Activated CD8-positive, alpha-beta memory T cell treated with anti-CD3 and anti-CD28 coated beads, Interleukin-2, amount 50 U/mL, for 4 hours (primary cell): ENCODE measurements at regions not wholly inside any gene's neighbourhood (a gene's known extent, or its start where the extent isn't known, plus 50 kb on each side); places are given as distances from the start of the nearest gene placed in this dataset.

Experiments used
- DNase-seq: peaks from one replicate; pipeline ENCODE4 v3.0.0-alpha.2; 2020

DNA sequence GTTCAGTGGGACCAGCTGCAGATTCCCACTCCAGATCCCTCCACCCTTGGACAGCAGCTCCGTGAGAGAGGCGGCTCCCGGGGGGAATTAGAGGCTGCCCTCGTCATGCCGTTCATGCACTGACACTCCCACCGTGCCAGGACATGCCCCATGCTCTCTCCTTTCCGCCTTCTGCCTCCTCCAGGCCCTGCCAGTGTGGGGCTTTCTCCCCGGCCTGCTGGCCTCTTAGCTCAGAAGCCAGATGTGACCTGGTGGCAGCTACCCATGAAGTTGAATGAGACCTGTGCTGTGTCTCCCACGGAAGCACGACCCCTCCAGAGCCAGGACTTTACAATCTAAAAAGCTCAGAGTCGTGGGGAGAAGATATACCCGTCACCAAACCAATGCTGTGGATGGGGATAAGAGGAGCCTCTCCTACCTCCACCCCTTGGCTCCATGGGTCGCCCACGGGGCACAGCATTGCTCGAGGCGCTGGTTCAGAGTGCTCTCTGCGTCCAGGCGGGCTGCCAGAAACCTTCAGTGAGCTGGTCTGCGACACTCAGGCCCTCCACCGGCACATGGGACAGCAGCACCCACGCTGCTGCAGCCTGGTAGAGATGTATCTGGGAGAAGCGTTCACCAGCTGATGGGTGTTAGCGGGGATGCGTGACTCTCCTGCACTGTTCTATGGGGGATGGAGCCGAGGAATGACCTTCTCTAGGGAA lies 111.0 kb upstream of the GPC1 start:
- no peak for DNase-seq

DNA sequence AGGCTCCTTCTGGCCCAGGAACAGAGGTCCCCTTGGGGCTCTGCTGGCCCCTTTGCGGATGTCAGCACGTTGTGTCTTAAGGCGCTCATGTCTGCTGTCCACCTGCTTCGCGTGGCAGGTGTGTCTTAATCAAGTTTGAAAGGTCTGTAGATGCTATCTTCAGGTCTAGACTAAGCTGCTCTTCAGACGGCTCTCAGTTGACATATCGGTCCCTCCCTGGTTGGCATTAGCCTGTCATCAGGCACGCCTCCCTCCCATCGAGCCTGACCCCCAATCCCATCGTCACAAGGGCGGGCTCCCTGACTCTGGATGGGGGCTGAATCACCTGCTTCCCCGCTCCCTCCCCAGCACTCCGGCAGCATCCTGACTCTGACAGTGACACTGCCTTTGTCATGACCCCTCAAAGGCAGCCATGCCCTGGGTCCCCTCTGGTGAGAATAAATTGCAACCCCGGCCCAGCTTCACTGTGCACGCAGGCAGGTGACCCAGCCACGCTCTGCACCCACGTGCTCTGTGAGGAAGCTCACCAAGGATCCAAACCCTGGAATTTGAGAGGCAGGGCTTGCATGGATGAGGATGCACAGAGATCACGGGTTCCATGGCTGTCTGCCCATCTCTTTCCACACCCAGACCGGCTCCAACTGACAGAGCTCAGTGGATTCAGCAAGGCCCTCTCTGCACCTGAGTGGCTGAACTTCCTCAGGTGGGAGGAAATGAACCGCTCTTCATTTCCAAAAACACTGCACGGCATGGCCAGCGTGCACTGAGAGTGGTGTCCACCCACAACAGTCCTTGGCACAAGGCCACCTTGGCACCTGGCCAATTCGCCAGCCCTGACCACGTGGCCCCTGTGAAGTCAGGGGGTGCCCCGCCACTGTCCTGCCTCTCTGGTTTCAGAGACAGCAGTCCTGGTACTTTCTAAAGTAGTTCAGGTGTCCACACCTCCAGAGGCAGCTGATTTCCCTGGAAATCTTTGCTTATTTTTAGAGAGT lies 110.2 kb upstream of the GPC1 start:
- DNase-seq = no peak

DNA sequence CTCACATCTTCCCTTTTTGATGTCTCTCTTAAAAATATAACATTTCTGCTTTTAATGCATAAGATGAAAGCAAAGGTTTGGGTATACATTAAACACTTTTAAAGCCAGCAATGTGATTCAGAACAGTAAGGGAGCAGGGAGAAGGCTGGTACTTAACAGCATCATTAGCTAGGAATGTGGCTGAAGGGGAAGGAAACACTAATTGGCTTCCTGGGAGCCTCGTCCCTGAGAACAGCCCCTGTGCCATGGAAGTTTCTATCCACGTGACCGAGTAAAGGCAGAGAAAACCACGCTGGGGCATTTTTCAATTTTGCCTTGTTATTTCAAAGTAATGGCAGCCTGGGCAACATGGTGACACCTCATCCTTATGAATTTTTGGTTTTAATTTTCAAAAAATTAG lies 109.2 kb upstream of the GPC1 start:
- DNase-seq = no peak

DNA sequence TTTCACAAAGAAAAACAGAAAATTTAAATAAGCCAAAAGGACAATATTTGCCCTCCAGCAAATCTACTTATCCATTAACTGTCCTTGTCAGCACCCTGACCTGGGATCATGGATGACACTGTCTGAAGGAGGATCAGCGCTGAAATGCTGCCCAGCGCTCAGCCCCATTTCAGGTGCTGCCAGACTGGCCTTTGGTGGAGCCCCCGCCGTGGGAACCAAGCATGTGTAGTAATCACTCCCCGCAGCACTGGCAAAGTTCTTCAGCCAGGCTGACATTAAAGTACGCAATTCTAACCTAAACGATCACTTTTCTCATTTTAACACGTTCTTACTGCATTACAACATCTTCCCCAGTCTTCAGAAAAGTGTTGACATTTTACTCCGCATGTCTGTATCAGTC lies 108.6 kb upstream of the GPC1 start:
- no peak for DNase-seq

DNA sequence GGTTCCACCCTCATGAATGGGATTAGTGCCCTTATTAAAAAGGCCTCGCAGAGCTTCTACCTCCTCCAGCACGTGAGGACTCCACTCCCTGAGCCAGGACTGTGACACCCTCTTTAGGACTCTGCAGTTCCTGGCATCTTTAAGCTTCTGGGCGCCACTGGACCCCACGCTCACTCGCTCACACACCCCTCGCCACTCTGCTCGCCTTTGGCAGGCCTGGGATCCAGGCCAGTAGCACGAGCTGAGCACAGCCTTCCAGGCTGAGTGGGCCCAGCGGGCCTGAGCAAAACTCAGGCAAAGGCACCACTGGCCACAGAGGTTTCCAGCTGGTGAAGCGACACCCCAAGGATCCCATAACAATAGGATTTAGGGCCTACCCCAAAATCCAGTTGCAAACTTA lies 107.9 kb upstream of the GPC1 start:
- DNase-seq = no peak

DNA sequence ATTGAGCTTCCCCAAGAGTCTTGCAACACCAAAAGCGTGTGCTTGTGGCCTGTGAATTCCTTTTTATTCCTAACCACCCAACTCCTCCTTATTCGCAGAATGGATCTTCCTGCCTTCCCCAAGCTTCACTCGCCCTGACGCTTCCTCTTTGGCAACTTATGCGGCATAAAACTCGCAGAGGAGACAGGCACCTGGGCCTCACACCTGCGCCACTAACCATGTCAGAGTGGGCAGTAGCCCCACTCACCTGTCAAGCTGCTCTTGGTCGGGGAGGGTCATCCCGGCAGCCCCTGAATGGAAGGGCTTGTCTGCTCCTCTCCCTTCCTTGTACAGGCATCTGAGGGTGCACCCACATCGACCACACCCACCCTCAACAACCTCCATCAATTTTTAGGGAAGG lies 106.9 kb upstream of the GPC1 start:
- no peak for DNase-seq

DNA sequence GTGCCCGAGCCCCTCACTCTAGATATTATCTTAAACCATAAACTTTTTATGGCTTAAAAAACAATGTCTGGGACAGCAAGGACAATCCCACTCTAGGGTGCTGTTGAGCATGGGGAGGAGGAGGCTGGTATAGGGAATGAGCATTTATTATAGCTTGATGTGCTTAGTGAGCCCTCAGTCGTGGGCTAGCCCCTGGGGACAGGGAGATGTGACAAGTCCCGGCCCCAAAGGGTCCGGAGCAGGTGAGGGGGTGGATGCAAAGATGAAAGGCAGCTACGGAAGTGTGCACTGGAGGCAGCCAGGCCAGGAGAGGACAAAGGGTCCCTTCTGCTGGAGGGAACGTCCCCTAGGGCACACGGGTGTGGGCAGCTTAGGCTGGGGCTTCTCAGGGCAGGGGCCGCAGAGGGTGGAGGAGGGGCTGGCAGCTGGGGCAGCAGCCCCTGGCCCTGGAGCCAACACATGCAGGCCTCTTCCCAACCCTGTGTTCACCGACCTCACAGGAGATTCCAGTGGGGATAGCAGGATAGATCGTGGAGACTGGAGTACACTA lies 106.3 kb upstream of the GPC1 start:
- DNase-seq = no peak

DNA sequence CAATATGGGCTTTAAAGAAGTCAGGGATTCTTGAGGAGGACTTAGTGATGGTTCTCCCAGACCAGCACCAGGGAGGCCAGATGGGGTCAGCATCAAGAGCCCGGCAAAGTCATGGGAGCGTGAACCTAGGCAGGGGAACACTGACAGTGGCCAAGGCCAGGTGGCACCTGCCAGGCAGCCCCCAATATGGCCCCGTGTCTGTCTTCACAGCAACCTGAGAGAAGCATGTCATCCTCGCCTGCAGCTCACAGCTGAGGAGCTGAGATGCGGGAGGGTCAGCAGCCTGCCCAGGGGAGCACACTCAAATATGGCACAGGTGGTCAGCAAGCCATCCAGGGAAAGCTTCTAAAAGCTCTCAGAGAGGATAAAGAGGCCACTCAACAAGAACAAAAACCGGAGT lies 105.7 kb upstream of the GPC1 start:
- no peak for DNase-seq

DNA sequence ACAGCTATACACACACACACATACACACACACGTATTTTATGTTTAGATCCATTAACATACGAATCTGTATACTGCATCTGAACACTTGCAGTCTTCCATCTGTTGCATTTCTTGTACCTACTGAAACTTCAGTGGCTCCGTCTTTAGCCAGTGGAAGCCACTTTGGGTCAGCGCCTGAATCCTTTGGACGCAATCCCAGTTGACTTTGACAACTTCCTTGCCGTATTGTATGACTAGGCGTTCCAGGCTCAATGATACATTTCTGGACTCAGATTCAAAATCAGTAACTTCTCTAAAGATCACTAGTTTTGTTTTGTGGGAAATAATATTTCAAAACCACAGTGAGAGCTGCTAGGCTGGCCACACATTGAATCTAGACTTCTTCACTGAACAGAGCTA lies 101.5 kb upstream of the GPC1 start:
- no peak for DNase-seq

DNA sequence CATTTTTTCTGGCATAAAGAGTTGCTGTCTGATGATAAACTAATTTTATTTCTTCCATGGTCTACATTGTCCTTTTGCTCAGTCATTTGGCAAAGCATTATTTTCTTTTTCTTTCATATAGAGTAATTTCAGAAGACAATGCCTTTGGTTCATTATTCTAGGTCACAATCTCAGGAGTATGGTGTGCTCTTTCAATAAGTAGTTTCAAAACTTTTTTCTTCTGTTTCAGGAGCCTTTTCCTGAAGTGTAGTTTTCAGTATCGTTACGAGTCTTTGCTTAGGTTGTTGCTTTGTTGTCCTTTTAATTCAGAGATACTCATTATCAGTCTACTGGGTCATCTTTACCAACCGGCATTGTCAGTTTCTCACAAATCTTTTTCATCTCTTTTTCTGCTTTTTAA lies 100.4 kb upstream of the GPC1 start:
- DNase-seq = no peak

DNA sequence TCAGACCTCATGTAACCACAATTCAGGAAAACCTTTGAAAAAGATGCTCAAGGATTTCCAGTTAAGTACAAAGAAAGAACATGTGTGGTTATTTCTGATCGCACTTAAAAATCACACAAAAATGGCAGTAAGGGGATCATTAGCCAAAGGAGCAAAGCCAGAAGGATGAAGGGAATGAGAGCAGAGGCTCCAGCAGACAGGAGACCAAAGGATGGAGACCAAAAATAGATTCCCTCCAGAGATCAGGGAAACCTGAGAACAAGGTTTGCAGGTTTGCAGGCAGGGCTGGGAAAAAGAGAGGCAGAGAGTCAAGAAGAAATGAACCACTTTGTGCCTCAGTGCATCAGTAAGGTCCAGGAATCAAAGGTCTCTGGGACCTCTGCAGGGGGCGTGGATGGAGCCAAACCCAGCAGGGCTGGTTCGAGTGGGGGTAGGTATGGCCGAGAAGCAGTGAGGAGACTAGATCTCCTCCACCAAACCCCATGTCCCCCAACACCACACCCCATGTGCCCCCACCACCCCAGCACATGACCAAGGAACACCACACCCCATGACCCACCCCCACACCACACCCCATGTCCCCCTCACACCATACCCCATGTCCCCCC lies 98.5 kb upstream of the GPC1 start:
- no peak for DNase-seq

DNA sequence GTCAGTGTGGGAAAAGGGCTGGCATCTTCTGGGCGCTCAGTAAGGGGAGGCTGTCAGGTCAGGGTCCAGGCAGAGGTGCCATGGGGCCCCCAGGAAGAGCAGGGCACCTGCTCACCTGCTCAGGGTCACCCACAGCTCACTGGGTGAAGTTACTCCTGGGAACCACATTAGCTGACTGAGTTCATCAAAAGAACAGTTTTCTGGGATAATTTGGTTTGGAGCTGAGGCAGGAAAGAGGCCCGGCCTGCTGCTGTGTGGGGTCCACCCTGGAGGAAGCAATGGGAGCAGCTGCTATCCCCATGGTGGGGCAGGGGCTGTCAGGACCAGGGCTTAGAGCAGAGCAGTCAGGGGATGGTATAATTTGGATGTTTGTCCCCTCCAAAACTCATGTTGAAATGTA lies 97.2 kb upstream of the GPC1 start:
- no peak for DNase-seq

DNA sequence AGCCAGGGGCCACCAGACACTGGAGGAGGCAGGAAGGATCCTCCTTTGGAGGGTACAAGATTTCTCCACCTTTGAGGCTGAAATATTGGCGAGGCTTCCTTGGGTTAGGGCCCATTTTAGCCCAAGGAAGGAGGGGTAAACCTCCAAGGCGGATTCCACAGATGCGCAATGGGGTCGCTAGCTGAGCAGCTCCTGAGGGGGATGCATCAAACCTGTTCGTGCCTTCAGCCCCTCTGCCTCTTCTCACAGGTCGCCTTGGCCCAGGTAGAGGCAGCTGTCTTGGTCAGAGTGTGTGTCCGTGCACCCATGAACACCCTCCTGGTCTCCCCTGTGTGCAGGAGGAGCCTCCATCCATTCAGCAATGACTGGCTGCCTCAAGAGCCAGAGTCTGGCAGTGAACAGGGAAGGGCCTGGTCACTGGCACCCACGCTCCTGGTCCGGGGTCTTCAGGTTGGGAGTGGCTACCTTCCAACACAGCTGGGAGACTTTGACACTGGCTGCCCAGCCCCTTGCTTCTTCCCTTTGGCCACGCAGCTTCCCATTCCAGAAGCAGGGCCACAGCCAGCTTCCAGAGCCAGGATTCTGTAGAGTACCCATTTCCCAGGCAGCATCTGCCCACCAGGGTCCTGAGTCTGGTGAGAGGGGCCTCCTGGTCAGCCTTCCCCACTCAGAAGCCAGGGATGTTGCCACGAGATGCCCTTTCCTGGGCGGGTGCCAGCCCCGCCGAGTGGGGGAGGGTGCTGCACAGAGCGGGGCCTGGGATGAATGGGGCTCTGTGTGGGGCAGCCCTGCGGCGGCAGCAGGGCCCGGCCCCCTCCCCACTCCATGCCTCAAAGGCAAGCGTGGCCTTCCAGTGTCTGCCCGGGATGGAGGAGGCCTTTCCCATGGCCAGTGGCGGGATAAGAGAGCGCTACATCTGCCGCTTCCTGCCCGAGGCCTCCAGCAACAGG lies 95.8 kb upstream of the GPC1 start:
- no peak for DNase-seq

DNA sequence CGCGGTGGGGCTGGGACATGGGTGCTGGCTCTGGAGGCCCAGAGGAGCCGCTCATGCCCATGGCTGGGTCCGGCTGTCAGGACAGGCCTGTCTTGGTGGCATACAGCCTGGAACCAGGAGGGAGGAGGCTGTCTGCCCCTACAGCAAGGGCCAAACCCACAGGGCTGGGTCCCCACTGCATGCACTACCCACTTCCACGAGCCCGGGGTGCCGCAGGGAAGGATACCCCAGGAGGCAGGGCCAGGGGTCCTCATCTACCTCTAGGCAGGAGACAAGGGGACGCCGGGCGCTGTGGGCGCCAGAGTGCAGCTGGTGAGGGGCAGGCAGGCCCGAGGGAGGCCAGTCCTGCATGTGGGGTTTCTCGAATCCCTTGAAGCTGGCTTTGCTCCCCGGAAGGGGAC lies 95.1 kb upstream of the GPC1 start:
- no peak for DNase-seq

DNA sequence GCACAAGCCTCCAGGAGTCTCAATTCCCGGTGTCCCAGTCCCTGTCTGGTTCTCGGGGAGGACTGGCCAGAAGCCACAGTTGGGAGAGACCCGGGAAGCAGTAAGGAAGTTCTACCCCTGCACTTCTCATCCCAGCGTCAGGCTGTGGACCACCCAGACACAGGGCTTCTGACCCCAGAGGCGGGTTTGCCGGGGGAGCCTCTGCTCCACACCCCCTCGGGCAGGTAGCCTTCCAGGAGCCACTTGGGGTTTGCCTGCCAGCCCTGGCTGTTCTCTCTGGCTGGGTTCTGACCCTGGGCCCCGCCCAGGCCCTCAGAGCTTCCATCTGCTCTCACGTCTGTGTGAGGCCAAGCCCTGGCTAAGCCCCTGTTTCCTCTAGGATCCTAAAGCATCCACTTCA lies 94.4 kb upstream of the GPC1 start:
- no peak for DNase-seq

DNA sequence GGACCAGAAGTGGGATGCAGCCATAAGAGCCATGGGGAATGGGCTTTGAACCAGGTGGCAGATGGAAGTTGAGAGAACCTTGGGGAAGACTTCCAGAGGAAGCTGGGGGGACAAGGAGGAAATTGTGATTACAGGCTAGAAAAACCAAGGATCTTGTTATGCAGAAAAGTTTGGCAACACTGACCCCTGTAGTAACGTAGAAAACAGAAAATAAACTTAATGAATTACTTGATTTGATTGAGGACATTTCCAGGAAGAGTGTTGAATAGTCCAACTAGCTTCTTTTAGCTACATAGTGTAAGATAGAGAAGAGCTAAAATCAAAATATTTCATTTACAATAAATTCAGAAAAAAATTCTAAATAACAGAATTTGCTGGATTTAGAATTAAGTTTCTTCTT lies 91.9 kb upstream of the GPC1 start:
- no peak for DNase-seq

DNA sequence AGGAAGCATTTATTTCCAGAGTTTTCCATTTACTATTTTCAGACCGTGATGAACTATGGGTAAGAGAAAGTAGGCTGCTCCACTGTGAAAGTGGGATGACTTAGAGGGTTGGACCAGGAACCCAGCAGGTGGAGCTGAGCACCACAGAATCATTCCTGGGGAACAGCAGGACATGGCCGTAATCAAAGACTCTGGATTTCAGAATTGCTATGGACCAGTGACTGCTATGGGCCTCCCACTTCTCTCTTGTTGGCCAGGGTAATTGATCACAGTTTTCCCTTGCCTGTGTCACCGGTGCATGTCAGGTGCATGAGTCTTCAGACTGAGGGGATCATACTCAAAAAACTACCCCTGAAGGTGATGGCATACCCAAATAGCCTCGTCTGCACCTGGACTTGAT lies 90.6 kb upstream of the GPC1 start:
- no peak for DNase-seq

DNA sequence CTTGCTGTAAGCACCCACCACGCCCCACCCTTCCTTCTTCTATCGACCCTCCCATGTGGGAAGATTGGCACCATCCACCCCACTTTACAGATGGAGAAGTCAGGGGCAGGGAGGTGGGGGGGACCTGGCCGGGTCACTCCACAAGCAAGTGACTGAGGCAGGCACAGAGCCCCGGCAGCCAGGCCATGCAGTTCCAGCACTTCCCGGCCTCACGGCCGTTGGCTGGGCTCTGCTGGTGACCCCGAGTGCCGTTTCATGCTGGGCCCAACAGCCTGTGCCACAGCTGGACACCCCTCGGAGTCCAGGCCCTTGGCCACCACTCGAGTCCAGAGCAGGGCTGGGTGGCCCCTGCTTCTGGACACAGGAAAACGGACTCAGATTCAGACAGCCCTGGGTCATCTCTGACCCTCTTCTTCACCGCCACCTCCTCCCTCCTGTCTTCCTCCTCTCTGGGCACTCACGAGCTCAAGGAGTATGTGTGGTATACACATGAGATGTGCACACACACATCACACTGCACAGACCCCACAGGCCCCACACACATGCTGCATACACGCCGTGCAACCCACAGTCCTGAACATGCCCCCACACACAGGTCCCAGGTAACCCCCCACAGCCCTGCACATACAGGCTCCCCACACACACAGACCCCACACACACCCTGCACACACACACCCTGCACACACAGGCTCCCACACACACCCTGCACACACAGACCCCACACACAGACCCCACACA lies 89.3 kb upstream of the GPC1 start:
- DNase-seq = no peak

DNA sequence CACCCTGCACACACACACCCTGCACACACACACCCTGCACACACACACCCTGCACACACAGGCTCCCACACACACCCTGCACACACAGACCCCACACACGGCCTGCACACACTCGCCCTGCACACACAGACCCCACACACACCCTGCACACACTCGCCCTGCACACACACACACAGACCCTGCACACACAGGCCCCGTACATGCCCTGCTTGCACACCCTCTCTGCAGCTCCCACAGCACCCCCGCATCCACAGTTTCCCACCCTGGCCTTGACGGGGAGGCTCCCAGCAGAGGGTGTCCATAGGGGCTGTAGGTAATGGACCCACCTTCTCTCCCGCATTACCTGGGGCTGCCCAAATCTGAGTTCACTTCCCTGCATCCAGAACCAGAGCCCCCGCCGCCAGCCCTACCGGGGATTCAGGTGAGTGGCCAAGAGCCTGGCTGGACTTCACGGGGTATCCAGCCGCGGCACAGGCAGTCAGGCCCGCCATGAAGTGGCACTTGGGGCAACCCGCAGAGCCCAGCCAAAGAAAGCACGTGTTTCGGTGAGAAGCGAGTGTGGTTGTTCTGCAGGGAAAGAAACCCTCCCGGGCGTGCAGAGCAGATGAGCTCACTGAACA lies 88.6 kb upstream of the GPC1 start:
- DNase-seq = no peak

DNA sequence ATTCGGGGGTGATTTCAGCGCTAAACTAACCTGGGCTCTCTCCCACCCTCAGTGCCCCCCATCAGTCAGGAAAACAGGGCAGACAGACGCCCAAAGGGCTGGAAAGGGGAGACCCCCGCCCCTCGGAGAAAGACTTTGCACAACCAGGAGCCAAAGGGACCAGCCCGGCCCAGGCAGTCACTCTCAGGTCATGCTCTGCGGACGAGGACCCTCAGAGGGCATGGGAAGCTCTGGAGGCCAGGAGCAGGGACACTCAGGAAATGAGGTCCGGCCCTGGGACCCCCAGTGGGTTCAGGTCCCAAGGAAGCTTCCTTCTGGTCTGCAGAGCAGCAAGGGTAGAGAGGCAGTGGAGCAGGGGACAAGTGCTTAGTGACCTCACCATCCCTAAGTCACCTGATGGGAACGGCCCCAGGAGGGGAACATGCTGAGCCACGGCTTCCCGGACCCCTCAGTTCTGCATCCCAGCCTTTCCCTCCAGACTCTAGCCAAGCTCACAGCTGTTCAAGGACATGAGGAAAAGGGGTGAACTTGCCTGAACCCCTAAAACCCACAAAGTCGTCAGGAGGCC lies 88.0 kb upstream of the GPC1 start:
- DNase-seq = no peak

DNA sequence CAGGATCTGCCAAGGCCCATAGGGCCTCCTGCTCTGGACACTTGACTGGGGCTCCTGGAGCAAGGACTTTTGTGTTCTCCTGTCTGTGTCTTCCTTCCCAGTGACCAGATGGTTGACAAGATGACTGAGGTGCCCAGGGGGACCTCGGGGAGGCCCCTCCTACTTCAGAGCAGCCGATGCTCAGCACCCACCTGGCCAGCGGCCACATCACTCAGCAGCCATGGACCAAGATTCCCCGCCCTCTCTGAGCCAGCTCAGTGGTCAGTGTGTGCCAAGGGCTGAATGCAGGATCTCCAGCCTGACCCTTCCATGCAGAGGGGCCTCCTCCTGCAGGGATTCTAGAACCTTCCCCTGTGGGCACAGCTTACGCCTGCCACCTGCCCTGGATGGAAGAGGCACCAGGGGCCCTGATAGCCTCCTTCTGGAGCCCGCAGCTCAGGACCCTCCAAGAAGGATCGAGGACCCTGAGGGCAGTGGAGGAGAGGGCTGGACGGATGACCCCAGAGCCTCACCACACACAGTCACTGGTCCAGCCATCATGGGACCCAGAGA lies 87.4 kb upstream of the GPC1 start:
- DNase-seq = no peak
